NCI-H2029 treated with DMSO at 0.1 percent for 48 hours (cell line): ENCODE measurements at regions not wholly inside any gene's neighbourhood (a gene's known extent, or its start where the extent isn't known, plus 50 kb on each side); places are given as distances from the start of the nearest gene placed in this dataset.
"Not testable (repeated sequence)": the region's sequence is repeated elsewhere in the genome, so short reads cannot be mapped to it uniquely, and the experiment has no call there.

Source experiments
- DNase-seq: peaks from one replicate; lab custom pipeline; 2025; lab: John Stamatoyannopoulos, UW

DNA sequence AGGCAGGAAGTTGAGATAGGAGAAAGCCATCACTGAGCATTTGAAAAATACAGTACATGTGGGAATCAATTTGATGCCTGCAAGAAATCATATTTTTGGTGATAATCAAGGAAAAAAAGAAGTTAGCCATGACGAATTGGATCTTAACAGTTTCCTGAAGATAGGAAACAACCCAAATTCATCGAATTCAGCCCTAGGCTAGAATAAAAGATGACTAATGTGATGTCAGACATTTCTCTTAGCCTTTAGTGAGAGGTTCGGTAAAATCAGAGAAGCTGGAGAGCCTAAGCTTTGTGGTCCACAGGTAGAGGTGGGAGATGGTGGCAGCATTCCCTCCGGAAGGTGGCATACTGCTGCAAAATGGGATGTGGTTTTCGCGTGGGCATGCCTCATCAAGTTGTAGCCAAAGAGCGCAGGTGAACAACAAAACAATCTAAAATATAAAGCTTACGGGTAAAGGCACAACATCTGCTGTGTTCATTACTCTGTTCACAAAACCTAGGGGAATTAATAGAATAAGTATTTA, 144.1 kb upstream of the ALCAM start:
- DNase-seq, result no peak

DNA sequence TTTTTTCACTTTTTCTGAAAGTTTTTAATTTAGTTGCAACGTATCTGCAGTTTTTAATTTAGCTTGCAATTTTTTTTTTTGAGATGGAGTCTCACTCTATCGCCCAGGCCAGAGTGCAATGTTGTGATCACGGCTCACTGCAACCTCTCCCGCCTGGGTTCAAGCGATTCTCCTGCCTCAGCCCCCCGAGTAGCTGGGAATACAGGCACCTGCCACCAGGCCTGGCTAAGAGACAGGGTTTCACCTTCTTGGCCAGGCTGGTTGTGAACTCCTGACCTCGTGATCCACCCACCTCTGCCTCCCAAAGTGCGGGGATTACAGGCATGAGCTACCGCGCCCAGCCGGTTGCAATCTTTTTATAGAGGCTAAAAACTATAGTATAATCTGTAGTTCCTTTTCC, 142.9 kb upstream of the ALCAM start:
- no peak for DNase-seq

DNA sequence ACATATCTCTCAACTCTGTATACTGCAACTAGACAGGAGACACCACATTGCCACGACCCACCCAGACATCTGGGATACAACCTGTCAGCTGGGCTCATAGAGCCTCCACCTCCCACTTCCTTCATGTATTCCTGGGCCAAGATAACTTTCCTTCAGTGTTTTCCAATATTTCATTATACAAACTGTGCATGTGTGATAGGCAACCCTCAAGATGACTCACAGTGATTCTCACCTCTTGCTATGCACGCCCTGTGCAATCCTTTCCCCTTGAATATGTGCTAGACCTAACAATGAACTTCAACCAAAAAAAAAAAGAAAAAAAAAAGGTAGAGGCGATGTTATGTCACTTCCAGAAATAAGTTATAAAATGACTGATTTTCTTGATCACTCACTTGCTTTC, 138.0 kb upstream of the ALCAM start:
- no peak for DNase-seq

DNA sequence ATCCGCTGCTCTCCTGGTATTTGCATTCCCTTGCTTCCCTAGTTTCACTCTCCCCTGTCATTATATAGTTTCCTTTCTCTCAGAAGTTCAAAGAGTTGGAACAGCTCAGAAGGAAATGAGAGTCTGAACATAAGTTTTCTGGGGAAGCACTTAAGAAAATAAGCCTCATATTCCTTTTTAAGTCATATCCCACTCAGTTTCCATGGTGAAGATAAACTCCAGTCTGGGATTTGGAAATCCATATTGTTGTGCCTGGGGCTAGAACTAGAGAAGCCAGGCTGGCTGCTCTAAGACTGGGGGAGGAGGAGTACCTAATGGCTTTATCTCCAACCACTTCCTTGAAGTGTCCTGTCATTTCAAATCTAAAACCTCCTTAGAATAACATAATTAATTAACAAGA, 134.2 kb upstream of the ALCAM start:
- DNase-seq, result no peak

DNA sequence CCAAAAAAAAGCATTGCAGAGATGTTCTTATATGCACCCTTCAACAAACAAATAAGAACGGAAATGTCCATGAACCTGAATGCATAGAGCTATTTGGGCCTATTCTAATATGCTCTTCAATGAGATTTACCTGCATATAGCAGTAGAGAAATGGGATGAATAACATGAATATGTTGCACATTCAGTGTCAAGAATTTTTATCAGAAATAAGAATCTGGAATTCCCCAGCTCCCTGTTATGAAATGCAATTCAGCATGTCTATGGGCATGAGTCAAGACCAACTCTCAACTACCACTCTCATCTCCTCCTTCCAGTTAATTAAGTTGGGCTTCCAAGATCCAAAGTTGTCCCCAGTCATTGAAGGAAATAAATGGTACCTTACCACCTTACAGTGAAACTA, 133.7 kb upstream of the ALCAM start:
- DNase-seq, result no peak

DNA sequence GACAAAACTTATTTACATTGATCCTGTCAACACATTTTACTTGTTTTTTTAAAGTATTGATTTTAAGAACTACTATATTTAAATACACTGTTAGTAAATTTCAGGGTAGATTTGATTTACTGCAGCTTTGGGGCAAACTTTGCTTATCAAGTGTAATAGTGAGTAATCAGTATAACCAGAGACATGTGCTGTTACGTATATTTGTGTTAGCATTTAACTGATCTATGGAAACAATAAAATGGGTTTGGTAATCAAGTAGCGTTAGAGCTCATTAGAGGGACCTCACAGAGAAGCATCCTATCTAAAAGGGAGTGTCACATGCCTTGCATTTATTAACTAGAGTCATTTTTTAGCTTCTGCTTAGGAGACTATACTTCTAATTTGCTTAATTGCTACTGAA, 131.5 kb upstream of the ALCAM start:
- no peak for DNase-seq

DNA sequence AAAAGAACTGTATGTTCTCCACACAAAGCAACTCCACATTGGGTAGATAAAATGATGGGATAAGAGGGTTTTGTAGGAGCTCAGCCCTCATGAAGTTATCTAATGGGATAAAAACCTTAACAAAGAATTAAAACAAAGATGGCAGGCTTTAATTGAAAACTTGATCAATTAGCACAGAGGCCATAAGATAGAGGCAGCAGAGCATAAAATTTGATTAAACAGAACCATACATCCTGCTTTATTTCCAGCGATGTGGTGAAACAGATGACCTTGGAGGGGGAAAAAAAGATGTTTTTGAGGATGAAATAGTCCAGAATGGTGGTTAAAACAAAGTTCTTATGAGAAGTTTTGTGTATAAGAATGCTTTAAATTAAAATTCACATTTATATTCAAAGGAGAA, 130.9 kb upstream of the ALCAM start:
- DNase-seq, result no peak

DNA sequence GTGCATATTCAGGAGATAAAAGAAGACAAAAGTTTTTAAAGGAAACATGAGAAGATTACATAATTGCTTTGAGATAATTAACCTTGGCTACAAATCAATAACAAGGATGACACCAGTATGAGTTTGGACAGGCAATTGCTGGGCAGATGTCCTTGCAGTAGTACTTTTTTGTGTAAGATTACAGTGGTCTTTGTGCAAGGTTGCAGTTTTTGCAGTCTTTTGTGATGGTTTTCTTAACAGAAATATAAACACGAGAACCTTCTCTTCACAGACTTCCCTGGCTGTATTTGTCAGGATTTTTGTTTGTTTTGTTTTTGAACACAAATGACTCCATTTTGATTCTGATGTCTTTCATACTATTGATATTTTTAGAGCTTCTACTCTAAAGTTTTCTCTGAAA, 128.3 kb upstream of the ALCAM start:
- no peak for DNase-seq

DNA sequence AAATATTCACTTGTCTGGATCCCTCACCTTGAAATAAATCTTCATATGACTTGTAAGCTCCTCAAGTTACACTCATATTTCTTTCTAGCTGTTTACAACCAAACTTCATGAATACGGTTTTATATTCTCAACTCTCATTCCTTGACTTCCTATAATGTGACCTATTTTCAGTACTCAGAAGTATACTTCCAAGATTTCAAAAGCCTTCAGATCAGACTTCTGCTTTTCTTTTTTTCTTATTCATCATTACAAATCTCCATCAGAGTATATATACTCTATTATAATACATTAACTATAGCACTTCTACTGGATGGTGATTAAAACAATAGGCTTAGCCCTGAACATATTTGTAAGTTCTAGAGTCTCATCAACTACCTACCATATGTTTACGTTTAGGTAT, 123.6 kb upstream of the ALCAM start:
- DNase-seq, result no peak

DNA sequence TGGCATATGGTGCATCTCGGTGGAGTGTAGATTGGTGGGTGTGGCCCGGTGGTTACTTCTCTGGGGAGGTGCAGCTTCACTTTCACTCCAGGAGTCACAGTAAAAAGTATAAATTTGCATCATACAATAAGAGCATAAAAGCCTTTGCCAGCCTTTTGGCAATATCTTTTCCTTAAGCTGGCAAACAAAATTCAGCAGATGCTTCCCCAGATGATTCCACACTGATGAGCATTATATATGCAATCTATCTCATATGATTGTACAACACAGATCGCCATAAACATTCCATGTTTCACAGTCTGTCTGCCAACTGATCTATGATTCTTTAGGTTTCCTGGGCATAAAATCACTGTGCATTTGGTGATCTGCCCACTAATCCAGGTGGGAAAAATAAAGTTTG, 120.2 kb upstream of the ALCAM start:
- DNase-seq, result no peak

DNA sequence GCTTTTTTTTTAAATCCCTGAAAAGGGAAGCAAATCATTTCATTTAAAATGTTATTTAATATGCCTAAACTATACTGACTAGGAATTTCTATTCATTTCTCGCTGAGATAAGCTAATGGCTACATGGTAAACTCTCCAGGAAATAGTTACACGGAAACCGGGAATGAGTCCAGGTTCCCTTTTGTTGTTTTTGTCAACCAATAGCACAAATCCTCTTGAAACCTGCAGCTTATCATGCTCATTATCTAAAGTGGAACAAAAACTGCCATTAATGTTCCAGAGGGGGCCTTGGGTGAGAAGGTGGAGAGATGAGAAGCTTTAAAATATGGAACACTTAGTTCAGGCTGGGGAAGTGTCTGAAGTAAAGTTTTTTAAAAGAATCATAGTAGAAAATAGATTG, 113.5 kb upstream of the ALCAM start:
- peak; percentile 70 for DNase-seq

DNA sequence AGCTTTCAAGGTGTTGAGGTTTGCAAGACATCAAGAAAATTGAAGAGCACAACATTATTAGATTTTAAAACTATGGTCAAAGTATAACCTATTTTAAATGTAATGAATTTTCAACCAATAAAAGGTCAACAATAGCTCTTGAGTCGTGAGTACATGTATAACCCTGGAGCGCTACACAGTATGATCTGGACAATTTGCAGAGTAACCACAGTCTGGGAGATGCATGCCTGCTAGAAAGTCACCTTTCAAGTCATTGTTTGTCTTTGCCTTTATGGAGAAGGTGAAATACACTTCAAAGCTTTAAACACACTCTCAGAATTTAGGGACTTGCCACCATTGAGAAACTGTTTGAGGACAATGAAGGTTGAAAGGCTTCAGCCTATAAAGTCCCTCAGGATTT, 112.6 kb upstream of the ALCAM start:
- no peak for DNase-seq

DNA sequence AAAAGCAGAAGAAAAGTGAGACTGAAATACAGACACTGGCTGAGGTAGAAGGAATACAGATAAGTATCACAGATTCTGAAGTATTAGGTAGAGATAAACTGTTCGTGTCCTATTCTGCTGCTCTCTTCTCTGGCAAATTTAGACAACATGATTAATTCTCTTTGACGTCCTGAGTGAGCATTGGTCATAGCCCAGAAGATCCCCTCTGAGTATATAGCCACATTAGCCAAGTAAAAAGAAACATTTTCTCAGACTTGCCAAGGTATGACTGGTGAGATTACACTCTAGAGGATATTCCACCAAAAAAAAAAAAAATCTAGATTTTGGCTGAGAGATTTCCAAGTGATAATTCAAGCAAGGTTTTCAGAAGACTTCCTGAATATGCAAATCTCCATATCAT, 111.4 kb upstream of the ALCAM start:
- no peak for DNase-seq

DNA sequence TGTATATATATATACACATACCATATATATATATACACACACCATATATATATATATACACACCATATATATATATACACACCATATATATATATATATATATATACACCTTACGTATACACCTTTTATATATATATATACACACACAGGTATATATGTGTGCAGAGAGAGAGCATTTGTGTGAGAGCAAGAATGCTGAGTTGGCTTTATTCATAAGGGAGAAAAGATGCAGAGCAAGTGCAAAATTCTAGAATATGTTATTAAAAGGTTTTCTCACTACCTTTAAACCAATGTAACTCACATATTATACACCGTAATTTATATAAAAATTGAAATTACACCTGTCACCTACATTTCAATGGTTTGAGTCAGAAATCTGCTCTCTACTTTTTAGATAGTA, 107.2 kb upstream of the ALCAM start:
- no peak for DNase-seq

DNA sequence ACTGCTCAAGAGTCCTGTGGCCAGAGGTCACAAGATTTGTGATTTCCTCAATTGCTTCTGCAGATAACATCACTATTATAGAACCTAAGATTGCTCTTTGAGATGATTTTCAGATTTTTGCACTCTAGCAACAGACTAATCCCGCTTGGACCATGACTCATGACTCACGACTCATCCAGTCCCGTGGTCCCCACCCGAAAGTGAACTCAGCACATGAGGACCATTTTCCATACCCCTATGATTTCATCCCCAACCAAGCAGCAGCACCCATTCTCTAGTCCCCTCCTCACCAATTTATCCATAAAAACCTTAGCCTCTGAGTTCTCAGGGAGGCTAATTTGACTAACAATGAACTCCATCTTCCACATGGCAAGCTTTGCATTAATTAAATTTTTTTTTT, 106.3 kb upstream of the ALCAM start:
- DNase-seq, result no peak

DNA sequence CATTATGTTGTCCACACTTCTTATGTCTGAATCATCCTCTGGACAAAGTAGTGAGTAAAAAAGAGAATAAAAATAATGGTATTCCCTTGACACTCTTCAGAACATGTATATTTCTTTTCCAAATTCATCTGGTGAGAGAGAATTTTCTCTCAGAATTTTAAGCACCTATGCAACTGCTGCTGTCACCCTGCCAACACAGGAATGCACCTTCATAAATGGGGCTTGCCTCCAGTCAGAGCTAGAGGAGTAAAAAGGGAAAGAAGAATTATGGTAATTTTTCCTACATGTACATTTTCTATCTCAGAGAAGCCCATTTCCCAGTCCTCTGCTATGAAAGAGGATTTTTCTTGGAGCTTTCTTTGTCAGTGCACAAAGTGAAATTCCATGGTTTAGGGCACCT, 92.2 kb upstream of the ALCAM start:
- DNase-seq, result no peak

DNA sequence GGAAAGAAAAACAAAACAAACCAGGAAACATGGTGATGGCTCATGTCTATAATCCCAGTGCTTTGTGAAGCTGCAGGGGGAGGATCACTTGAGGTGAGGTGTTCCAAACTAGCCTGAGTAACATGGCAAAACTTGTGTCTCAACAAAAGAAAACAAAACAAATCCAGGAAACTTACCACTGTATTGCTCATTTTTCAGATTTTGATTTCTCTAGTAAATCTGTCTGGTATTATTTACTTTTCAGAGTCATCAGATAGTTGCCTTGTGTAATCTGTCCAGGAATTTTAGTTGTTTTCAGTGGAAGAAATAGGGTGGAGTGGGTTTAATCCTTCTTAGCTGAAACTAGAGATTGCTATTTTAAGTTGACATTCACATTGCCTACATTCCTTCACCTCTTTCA, 91.8 kb upstream of the ALCAM start:
- DNase-seq, result no peak

DNA sequence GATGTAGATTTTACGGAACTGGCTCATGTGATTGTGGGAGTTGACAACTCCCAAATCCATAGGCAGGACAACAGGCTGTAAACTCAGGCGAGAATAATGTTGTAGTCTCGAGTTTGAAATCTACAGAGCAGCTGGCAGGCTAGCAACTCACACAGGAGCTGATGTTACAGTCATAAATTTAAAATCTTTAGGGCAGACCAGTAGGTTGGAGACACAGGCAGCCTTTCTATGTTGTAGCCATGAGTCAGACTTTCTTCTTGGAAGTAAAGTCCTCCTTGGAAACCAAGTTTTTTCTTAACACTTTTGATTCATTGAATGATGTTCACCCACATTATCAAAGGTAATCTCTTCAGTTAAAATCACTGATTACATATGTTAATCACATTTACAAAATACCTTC, 89.1 kb upstream of the ALCAM start:
- DNase-seq, result no peak

DNA sequence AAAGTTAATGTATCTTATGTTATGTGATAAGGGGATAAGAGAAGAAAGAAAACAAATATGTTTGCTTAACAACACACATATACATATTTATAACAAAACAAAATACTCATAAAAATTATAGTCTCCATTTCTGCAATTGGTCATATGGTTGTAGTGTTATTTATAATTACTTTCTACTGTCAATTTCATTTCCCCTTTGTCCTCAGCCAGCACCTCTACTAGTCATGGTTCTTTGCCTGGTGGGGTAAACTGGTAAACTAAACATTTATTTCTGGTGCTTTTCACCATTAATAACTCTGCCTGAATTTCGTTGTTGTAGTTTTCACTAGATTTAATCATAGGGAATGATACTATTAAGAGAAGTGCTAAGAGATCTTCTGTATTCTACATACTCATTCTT, 88.0 kb upstream of the ALCAM start:
- DNase-seq, result no peak

DNA sequence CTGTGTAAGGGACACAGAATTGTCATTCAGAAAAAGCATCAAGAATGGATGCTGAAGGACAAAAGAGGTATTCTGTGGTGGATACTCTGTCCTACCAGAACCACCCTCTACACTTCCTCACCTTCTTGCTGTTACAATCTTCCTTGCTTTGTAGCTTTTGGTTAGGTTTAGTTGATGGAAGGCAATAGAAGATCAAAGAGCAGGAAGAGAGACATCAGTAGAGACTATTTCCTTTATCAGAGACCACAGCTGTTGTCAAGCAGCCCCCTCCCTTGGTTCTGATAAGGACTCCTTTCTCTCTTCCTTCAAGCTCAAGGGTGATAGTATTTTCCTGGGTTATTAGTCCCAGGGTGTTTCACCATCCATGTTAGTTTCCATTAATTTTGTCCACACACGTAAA, 84.7 kb upstream of the ALCAM start:
- DNase-seq, result no peak

DNA sequence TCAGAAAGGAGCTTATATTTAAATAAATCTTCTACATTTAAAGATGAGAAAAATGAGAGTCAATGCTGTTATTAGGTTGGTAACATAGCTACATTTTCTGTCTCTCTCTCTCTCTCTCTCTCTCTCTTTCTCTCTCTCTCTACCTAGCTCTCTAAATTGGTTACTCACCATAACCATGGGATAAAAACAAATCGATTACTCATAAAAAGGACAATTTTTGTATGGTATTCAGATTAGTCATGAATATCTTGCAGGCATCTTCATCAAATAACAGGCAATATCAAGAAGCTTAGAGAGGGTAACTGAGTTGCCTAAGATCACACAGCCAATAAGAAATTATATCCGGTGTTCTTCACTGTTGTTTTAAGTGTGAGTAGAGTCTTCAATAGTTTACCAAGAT, 81.8 kb upstream of the ALCAM start:
- no peak for DNase-seq

DNA sequence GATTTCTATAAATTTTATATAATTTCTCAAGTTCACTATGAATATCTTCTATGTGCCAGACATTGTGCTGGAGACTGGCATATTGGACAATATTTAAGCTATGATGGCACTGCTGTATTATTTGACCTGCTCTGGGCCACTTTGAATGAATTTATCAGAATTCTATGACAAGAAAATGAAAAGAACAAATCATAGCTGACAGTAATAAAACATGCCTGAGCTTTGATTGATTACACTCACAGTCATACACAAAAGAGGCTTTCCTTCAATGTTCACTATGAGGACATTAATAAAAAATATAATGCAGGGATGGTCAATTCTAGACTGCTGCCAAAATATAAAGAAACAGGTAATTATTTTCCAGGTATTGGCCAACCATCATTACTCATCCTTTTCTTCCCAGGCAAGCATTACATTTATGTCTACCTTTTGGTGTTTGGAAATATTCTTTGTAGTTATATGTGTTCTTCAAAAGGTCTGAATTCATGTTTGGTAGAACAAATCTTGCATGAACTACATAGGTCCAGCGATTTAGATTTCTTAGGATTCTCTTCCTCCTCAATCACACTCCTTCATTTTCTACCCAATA, 81.0 kb upstream of the ALCAM start:
- DNase-seq, result no peak

DNA sequence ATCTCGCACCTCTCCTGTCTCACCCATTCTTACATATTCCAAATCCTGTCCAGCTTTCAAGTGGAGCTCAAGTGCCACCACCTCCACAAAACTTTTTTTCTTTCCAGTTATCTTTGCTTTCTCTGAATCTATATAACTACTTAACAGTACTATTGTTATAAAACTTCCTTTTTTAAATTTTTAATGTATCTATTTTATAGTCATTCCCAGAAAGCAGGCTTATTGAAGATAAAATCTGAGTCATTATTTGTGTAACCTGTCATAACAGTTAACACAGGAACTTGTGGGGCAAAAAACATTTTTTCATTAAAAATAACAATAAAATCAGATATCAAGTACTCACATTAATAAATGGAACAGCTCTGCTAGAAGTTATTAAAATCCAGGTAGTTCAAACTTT, 73.3 kb upstream of the ALCAM start:
- no peak for DNase-seq

DNA sequence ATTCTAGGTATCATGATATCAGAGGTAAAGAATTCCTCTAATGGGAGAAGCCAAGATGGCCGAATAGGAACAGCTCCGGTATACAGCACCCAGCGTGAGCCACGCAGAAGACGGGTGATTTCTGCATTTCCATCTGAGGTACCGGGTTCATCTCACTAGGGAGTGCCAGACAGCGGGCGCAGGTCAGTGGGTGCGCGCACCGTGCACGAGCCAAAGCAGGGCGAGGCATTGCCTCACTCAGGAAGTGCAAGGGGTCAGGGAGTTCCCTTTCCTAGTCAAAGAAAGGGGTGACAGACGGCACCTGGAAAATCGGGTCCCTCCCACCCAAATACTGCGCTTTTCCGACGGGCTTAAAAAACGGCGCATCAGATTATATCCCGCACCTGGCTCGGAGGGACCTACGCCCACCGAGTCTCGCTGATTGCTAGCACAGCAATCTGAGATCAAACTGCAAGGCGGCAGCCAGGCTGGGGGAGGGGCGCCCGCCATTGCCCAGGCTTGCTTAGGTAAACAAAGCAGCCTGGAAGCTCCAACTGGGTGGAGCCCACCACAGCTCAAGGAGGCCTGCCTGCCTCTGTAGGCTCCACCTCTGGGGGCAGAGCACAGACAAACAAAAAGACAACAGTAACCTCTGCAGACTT, 70.4 kb upstream of the ALCAM start:
- DNase-seq, result not testable (repeated sequence)
